ENCODE measurements at regions not wholly inside any gene's neighbourhood (a gene's known extent, or its start where the extent isn't known, plus 50 kb on each side); places are given as distances from the start of the nearest gene placed in this dataset.

DNA sequence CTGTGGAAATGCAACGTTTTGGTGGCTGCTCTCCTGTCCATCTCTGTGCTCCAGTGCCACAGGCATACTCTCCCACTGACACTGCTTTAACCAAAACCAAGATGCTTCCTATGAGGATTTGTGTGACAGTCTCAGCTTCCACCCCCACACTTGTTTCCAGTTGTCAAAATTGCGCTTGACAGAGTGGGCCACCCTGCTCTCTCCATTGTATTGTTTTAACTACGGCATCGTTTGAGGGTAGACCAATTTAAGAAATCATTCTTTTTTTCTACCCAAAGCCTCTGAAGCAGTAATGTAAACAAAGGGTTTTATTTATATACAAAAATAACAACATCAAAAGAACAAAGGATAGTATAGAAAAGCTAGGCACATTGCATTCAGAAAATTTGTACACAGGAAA lies 178.0 kb downstream of the INHBA start:
- no peak for TF ChIP-seq CTCF (IDR thresholded peaks at IDR 0.05; ENCODE audit: borderline replicate concordance, control extremely low read depth, extremely low read depth, insufficient read depth, missing control alignments)
- in situ Hi-C loops (cut with MboI; ENCODE audit: low sequenced_read_pairs, unreplicated experiment) = no loop called here
- no peak for DNase-seq (ENCODE audit: low spot score)

DNA sequence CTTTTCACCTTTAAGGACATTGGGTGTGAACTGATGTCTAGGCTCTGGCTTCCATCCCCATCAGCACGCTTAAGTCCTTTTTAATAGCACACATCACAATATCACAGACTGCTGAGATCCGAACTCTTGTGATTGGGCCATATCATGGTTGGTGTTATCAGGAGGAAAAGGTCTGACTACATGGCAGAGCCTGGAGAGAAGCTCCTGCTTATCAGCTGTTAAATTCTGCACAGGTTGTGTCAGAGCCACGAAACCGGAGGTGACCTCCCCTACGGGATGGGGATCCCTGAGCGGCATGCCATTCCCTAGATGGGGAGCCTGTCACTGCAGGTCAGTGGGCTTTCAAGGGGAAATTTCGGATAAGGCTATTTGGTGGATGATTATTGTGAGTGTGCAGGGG lies 182.4 kb downstream of the INHBA start:
- in situ Hi-C loops (cut with MboI; ENCODE audit: low sequenced_read_pairs, unreplicated experiment) = no loop called here
- no peak for TF ChIP-seq CTCF (IDR thresholded peaks at IDR 0.05; ENCODE audit: borderline replicate concordance, control extremely low read depth, extremely low read depth, insufficient read depth, missing control alignments)
- no peak for DNase-seq (ENCODE audit: low spot score)

GRCh38 chr7:41517771-41518170 lies 185.1 kb downstream of the INHBA start:
- no peak for DNase-seq (ENCODE audit: low spot score)
- in situ Hi-C loops (cut with MboI; ENCODE audit: low sequenced_read_pairs, unreplicated experiment) = no loop called here
- no peak for TF ChIP-seq CTCF (IDR thresholded peaks at IDR 0.05; ENCODE audit: borderline replicate concordance, control extremely low read depth, extremely low read depth, insufficient read depth, missing control alignments)

DNA sequence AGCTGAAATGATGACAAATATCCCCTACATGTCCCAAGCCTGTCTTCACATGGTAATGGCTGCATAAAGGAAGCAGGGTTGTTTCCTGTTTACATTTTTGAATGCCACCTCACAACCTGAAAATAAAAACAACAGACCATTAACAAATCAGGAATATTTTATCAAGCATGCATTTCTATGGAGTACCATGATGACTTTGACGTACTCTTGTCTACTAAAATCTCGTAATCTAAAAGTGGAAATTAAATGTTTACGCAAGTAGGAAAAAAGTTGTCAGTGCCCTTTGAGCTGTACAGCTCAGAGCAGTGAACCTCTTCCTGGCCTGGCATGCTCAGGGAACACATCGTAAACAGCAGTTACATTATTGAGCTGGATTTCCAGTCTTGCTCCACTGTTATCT lies 194.1 kb downstream of the INHBA start:
- no peak for TF ChIP-seq CTCF (IDR thresholded peaks at IDR 0.05; ENCODE audit: borderline replicate concordance, control extremely low read depth, extremely low read depth, insufficient read depth, missing control alignments)
- in situ Hi-C loops (cut with MboI; ENCODE audit: low sequenced_read_pairs, unreplicated experiment) = no loop called here

DNA sequence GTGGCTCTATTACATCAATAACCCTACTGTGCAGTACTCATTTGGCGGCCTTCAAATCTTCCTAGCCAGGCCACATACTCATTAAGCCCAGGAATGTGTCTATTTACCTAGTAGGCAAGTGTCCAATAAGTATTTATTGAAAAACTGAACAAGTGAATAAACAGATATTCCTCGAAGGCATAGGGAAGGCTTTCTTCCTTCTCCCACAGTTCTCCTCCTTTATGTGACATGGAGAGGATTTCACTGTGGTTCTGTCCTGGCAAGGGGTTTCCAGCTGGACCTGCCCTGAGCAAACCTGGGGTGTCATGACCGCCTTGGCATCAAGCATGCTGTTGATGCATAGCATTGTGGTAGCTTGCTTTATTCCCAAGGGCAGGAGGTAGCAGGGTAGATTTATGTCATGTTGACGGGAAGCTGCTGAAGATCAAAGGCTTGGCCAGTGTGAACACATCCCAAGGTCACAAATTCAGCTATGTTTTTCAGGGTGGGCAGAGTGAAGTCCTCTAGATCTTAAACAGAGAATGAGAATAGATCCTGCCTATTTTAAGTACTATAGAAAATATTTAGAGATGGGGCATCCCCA lies 195.1 kb downstream of the INHBA start:
- in situ Hi-C loops (cut with MboI; ENCODE audit: low sequenced_read_pairs, unreplicated experiment) = no loop called here
- no peak for TF ChIP-seq CTCF (IDR thresholded peaks at IDR 0.05; ENCODE audit: borderline replicate concordance, control extremely low read depth, extremely low read depth, insufficient read depth, missing control alignments)
- no peak for DNase-seq (ENCODE audit: low spot score)

More for the DNA sequence above, 194.1 kb downstream of the INHBA start:
- no peak for DNase-seq (ENCODE audit: low spot score)

GRCh38 chr7:41504214-41504980 lies 198.5 kb downstream of the INHBA start:
- DNase-seq (ENCODE audit: low spot score) = no peak
- in situ Hi-C loops (cut with MboI; ENCODE audit: low sequenced_read_pairs, unreplicated experiment) = no loop called here
- TF ChIP-seq CTCF (IDR thresholded peaks at IDR 0.05; ENCODE audit: borderline replicate concordance, control extremely low read depth, extremely low read depth, insufficient read depth, missing control alignments) = no peak

All from GM13976 (cell line).